HUES48 (cell line): ENCODE measurements at regions not wholly inside any gene's neighbourhood (a gene's known extent, or its start where the extent isn't known, plus 50 kb on each side); places are given as distances from the start of the nearest gene placed in this dataset.
"Not testable (repeated sequence)": the region's sequence is repeated elsewhere in the genome, so short reads cannot be mapped to it uniquely, and the experiment has no call there.

Experiments used
- H3K27ac ChIP-seq: one replicate; pipeline ENCODE4 v1.7.0; 2013; ENCODE audit warnings: low read depth, low read length, inconsistent platforms
- H3K27me3 ChIP-seq: 2 replicates; pipeline ENCODE4 v1.6.1; 2013; ENCODE audit warnings: mild to moderate bottlenecking, low read length; ENCODE audit not compliant: control insufficient read depth, insufficient read depth
- H3K36me3 ChIP-seq: 2 replicates; pipeline ENCODE4 v1.6.1; 2013; ENCODE audit warnings: low read length; ENCODE audit not compliant: control insufficient read depth, insufficient read depth
- H3K4me1 ChIP-seq: 2 replicates; pipeline ENCODE4 v1.6.1; 2013; ENCODE audit warnings: mild to moderate bottlenecking, low read length; ENCODE audit not compliant: control insufficient read depth, insufficient read depth
- H3K4me3 ChIP-seq: 2 replicates; pipeline ENCODE4 v1.5.1; 2013; ENCODE audit warnings: mild to moderate bottlenecking, low read depth, low read length
- H3K9ac ChIP-seq: 2 replicates; pipeline ENCODE4 v1.6.1; 2013; ENCODE audit warnings: mild to moderate bottlenecking, low read depth, low read length, moderate library complexity
- H3K9me3 ChIP-seq: 2 replicates; pipeline ENCODE4 v1.6.1; 2013; ENCODE audit warnings: low read length; ENCODE audit not compliant: control insufficient read depth, insufficient read depth

DNA sequence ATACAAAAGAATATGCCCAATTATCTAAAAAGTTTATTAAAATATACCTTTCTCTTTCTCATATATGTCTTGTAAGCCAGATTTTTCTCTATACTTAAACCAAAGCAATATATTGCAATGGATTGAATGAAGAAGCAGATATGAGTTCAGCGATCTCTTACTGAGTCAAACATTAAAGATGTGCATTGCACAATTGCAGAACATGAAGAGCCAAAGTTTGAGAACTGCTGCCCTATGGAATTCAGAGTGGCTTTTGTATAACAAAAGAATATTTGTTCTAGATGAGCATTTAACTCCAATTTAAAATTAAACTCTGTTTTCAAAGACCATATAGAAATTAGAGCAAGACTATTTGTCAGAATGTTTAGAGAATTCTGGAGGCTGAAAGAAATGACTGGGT is 519.0 kb upstream of the DAB2 start:
- no peak overlapping the region for H3K27ac ChIP-seq
- no peaks in the 10 kb centered on the region for H3K9me3 ChIP-seq
- H3K4me1 ChIP-seq, result no peaks in the 10 kb centered on the region
- no peaks in the 10 kb centered on the region for H3K27me3 ChIP-seq
- no peak overlapping the region for H3K4me3 ChIP-seq
- H3K9ac ChIP-seq, result no peak overlapping the region
- no peaks in the 10 kb centered on the region for H3K36me3 ChIP-seq

DNA sequence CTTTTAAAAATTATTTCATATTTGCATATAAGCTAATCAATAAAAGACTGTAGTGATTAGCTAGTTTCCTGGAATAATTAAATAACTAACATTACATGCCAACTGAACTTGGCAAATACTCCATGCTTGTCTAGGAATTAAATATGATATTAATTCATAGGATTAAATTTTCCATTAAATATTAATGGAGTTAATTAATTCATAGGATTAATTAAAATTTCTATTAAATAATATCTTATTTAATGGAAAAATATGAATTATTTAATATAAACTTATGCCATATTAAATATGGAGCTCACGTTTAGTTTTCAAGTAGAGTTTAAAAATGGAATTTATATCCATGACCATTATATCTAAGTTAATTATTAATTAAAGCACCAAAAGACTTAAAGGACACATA is 517.8 kb upstream of the DAB2 start:
- no peaks in the 10 kb centered on the region for H3K36me3 ChIP-seq
- no peaks in the 10 kb centered on the region for H3K27me3 ChIP-seq
- H3K4me1 ChIP-seq, result no peaks in the 10 kb centered on the region
- H3K9me3 ChIP-seq, result no peaks in the 10 kb centered on the region
- no peak overlapping the region for H3K27ac ChIP-seq
- H3K4me3 ChIP-seq, result no peak overlapping the region
- no peak overlapping the region for H3K9ac ChIP-seq

DNA sequence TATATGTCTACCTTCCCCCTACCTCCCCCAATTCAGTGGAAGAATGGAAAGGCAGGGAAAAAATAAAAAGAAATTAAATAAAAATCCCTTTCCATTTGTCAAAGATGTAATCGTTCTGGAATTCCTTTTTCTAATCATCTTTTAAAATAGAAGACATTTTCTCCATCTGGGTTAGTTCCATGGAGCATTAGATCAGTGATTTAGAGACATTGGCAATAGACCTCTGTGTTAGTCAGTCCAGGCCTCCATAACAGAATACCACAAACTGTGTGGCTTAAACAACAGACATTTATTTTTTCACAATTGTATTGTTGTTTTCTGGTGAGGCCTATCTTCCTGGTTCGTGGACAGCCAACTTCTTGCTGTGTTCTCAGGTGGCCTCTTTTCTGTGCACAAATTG is 516.6 kb upstream of the DAB2 start:
- no peak overlapping the region for H3K9ac ChIP-seq
- no peak overlapping the region for H3K27ac ChIP-seq
- no peaks in the 10 kb centered on the region for H3K36me3 ChIP-seq
- H3K4me1 ChIP-seq, result no peaks in the 10 kb centered on the region
- H3K4me3 ChIP-seq, result no peak overlapping the region
- H3K9me3 ChIP-seq, result no peaks in the 10 kb centered on the region
- no peaks in the 10 kb centered on the region for H3K27me3 ChIP-seq

DNA sequence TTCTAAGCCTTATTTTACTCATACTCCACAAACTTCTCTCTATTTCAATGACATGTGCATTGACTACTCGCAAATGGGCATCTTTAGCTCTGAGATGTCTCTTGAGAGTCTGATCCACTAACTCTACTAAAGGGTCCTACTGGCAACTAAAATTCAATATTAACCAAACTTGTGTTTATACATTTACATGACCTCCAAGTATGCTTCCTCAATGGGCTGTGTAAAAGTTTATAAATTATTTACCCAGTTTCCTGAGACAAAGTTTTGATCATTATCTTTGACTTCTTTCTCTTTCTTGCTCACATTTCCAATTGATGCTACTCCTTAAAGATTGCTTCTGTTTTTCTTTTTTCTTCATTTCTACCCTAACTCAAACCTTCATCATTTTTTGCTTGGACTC is 510.1 kb upstream of the DAB2 start:
- H3K4me1 ChIP-seq, result no peaks in the 10 kb centered on the region
- no peaks in the 10 kb centered on the region for H3K9me3 ChIP-seq
- H3K27me3 ChIP-seq, result no peaks in the 10 kb centered on the region
- no peak overlapping the region for H3K27ac ChIP-seq
- H3K4me3 ChIP-seq, result no peak overlapping the region
- no peaks in the 10 kb centered on the region for H3K36me3 ChIP-seq
- H3K9ac ChIP-seq, result no peak overlapping the region

DNA sequence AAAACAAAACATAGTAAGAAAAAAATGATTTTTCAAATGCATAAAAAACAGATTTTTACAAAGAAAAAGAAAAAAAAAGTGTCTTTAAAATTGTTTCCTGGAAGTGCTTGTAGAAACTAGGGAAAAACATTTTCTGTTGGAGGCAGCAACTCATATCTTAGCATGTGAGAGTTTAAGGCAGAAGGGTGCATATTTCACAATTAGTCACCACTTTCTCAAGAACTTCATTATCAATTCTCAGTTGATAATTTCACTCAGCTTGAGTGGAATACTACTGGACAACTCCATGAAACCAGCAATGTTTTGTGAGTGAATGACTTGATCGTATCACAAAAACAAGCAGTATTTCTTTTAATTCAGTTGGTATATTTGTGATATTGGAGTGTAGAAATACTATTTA is 508.3 kb upstream of the DAB2 start:
- H3K27me3 ChIP-seq, result no peaks in the 10 kb centered on the region
- no peak overlapping the region for H3K27ac ChIP-seq
- no peak overlapping the region for H3K9ac ChIP-seq

DNA sequence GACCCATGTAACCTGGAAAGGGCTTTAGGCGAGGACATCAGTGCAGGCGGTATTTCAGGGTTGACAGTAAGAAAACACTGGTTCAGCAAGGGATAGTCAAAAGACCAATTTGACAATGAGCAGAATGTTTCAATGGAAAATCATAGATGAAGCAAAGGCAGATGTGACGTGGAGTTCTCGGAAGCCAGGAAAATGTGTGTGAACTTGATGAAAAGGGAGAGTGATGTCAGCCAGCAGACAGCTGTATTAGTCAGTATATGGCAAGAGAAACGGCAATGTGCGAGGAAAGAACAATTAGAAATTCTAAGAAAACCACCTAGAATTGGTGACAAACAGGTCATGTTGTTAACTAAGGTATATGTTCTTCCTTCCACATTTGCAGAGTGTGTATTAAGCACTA is 503.9 kb upstream of the DAB2 start:
- no peak overlapping the region for H3K27ac ChIP-seq
- H3K9ac ChIP-seq, result no peak overlapping the region
- H3K36me3 ChIP-seq, result no peaks in the 10 kb centered on the region
- H3K27me3 ChIP-seq, result no peaks in the 10 kb centered on the region
- no peaks in the 10 kb centered on the region for H3K9me3 ChIP-seq
- H3K4me1 ChIP-seq, result no peaks in the 10 kb centered on the region
- no peak overlapping the region for H3K4me3 ChIP-seq

More for the DNA sequence above, 508.3 kb upstream of the DAB2 start:
- H3K36me3 ChIP-seq, result no peaks in the 10 kb centered on the region
- H3K4me3 ChIP-seq, result no peak overlapping the region
- H3K4me1 ChIP-seq, result no peaks in the 10 kb centered on the region
- no peaks in the 10 kb centered on the region for H3K9me3 ChIP-seq

DNA sequence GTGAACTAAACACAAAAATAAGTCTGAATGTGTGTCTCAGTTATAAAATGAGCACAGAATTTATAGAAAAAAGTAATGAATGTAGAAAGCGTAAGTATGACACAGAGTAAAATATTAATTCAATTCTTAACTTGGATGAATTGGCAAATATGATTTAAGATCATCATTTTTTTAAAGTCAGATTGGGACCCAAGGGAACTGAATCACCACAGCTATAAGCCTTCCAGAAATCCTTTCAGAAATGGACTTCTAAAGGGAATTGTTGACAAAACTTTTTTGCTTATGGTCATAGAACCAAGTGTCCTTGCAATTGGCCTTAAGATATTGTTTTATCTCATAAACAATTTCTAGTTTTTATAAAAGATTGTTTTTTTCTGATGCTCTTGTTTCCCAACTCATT is 495.1 kb upstream of the DAB2 start:
- H3K9me3 ChIP-seq, result no peaks in the 10 kb centered on the region
- no peak overlapping the region for H3K4me3 ChIP-seq
- H3K4me1 ChIP-seq, result no peaks in the 10 kb centered on the region
- no peaks in the 10 kb centered on the region for H3K27me3 ChIP-seq
- H3K27ac ChIP-seq, result no peak overlapping the region
- no peaks in the 10 kb centered on the region for H3K36me3 ChIP-seq
- H3K9ac ChIP-seq, result no peak overlapping the region

DNA sequence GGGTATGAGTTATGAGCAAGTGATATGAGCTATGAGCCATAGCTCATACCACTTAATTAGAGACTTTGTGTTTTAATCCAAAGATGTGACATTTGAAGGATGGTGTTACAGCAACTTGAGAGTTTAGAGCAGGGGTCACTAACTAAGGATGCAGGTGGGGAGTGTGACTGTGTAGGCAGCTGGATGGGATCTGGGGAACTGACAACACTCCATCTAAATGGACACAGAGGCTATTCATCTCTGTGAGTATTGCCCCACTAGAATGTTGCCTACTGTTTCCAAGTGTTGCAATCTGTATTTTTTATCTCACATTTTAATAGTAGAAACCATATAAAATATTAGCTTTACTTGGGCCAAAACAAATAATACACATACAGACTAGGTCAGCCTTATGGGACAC is 488.1 kb upstream of the DAB2 start:
- Histone ChIP-seq H3K36me3 (no peaks in the 10 kb centered on the region), H3K9ac (no peak overlapping the region), H3K27me3 (no peaks in the 10 kb centered on the region), H3K9me3 (peaks cover under 1% of the 10 kb centered on the region), H3K4me1 (no peaks in the 10 kb centered on the region), H3K4me3 (no peak overlapping the region), H3K27ac (no peak overlapping the region)

DNA sequence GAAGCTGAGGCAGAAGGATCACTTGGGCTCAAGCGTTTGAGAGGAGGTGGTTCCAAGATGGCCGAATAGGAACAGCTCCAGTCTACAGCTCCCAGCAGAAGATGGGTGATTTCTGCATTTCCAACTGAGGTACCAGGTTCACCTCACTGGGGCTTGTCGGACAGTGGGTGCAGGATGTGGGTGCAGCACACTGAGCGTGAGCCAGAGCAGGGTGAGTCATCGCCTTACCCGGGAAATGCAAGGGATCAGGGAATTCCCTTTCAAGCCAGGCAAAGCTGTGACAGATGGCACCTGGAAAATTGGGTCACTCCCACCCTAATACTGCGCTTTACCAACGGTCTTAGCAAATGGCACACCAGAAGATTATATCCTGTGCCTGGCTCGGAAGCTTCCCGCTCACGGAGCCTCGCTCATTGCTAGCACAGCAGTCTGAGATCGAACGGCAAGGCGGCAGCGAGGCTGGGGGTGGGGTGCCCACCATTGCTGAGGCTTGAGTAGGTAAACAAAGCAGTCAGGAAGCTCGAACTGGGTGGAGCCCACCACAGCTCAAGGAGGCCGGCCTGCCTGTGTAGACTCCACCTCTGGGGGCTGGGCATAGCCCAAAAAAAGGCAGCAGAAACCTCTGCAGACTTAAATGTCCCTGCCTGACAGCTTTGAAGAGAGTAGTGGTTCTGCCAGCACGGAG is 482.6 kb upstream of the DAB2 start:
- H3K27ac ChIP-seq, H3K36me3 ChIP-seq, H3K4me1 ChIP-seq, H3K27me3 ChIP-seq, H3K4me3 ChIP-seq, H3K9me3 ChIP-seq, H3K9ac ChIP-seq: not testable (repeated sequence)

DNA sequence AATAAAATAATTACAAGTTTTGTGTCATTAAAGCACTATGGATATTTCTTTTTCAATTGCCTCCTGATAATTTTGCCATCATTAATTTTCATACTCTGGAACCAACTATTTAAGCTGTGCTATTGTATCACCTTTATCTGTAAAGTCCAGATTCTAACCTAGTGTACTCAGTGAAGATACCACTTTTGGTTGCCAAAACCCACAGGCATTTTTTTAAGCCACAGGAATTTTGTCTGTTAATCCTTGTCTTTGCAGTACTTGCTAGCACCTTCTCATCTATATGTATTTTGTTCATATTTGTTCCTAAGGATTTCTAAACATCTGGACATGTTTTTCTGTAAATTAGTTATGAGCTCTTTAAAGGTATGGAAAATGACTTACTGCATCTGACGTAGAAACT is 481.4 kb upstream of the DAB2 start:
- peaks cover 9% of the 10 kb centered on the region for H3K9me3 ChIP-seq
- no peaks in the 10 kb centered on the region for H3K36me3 ChIP-seq
- no peak overlapping the region for H3K9ac ChIP-seq
- H3K4me3 ChIP-seq, result no peak overlapping the region
- no peaks in the 10 kb centered on the region for H3K4me1 ChIP-seq
- H3K27ac ChIP-seq, result no peak overlapping the region
- H3K27me3 ChIP-seq, result no peaks in the 10 kb centered on the region

DNA sequence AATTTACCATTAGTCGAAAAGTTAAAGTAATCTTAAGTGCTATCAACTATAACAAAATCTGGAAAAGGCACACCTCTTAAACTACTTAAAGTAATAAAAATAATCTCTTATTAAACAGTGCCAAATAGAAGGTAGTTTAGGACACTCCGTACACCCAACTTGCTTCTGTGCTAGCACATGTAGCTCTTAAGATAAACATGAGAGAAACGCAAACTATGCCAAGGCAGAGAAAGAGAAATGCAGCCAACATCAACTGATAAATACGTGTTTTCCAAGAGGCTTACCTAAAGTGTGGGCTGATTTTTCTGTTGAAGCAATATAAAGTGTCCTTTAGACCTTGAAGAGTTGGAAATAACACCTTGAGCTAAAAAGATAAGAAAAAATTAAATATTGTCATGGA is 480.6 kb upstream of the DAB2 start:
- Histone ChIP-seq H3K27me3 (no peaks in the 10 kb centered on the region), H3K36me3 (no peaks in the 10 kb centered on the region), H3K27ac (no peak overlapping the region), H3K4me3 (no peak overlapping the region), H3K9me3 (peaks cover 9% of the 10 kb centered on the region), H3K4me1 (no peaks in the 10 kb centered on the region), H3K9ac (no peak overlapping the region)

DNA sequence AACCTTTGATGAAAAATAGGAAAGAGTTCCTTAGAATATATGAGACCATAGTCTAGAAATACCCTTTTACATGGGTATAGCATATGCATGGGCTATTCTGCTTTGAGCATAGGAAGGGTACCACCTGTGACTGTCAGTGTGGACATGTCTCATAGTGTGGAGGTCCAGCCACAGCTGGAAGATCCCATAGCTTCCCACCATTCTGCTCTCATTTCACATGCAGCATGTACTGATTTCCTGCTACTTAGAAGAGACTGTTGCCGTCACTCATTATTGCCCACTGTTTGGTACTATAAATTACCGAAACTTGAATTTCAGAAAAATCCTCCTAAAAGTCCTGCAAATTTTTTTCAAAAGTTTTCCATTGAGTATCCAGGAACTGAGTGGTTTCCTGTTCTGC is 477.8 kb upstream of the DAB2 start:
- H3K4me3 ChIP-seq, result no peak overlapping the region
- H3K27ac ChIP-seq, result no peak overlapping the region
- no peaks in the 10 kb centered on the region for H3K4me1 ChIP-seq
- H3K27me3 ChIP-seq, result no peaks in the 10 kb centered on the region
- no peaks in the 10 kb centered on the region for H3K36me3 ChIP-seq
- no peak overlapping the region for H3K9ac ChIP-seq
- peaks cover 6% of the 10 kb centered on the region for H3K9me3 ChIP-seq
